8988T (cell line): ENCODE measurements at regions not wholly inside any gene's neighbourhood (a gene's known extent, or its start where the extent isn't known, plus 50 kb on each side); places are given as distances from the start of the nearest gene placed in this dataset.
A peak's percentile ranks its signal among the peaks of the same experiment; 100 is the strongest.

ENCODE experiments used
- DNase-seq: peaks from one replicate; pipeline ENCODE4 v3.0.0; 2011

- no peak for DNase-seq
These were observed 146.8 kb downstream of the SMAD6 start for GRCh38 chr15:66848686-66849392.

- no peak for DNase-seq
These were observed 147.3 kb downstream of the SMAD6 start for GRCh38 chr15:66849393-66849745.

- DNase-seq = no peak
These were observed 147.7 kb downstream of the SMAD6 start for GRCh38 chr15:66849746-66850077.

- DNase-seq = no peak
These were observed 148.3 kb downstream of the SMAD6 start for GRCh38 chr15:66850078-66850991.

- DNase-seq = no peak
These were observed 148.9 kb downstream of the SMAD6 start for GRCh38 chr15:66850996-66851310.

GRCh38 chr15:66851311-66852063 is 149.5 kb downstream of the SMAD6 start:
- peak; percentile 86 for DNase-seq

GRCh38 chr15:66852064-66852905 is 150.2 kb downstream of the SMAD6 start:
- no peak for DNase-seq

GRCh38 chr15:66854012-66854965 is 152.3 kb downstream of the SMAD6 start:
- no peak for DNase-seq

GRCh38 chr15:66855041-66855440 is 153.0 kb downstream of the SMAD6 start:
- no peak for DNase-seq

GRCh38 chr15:66857694-66858093 is 155.7 kb downstream of the SMAD6 start:
- no peak for DNase-seq

GRCh38 chr15:66858423-66859207 is 156.6 kb downstream of the SMAD6 start:
- DNase-seq = no peak

GRCh38 chr15:66859688-66860253 is 157.7 kb downstream of the SMAD6 start:
- DNase-seq = no peak

GRCh38 chr15:66860844-66861243 is 158.8 kb downstream of the SMAD6 start:
- no peak for DNase-seq

- no peak for DNase-seq
These were observed 160.3 kb downstream of the SMAD6 start for GRCh38 chr15:66862111-66862939.

- no peak for DNase-seq
These were observed 160.9 kb downstream of the SMAD6 start for GRCh38 chr15:66862940-66863335.

- DNase-seq = no peak
These were observed 161.5 kb downstream of the SMAD6 start for GRCh38 chr15:66863390-66864085.

GRCh38 chr15:66864086-66864830 is 162.2 kb downstream of the SMAD6 start:
- DNase-seq = no peak

GRCh38 chr15:66864871-66865281 is 162.8 kb downstream of the SMAD6 start:
- DNase-seq = no peak
